AG08395 (cell line): ENCODE measurements at regions not wholly inside any gene's neighbourhood (a gene's known extent, or its start where the extent isn't known, plus 50 kb on each side); places are given as distances from the start of the nearest gene placed in this dataset.
"Not testable (repeated sequence)": the region's sequence is repeated elsewhere in the genome, so short reads cannot be mapped to it uniquely, and the experiment has no call there.

ENCODE experiments used
- DNase-seq: peaks from one replicate; pipeline ENCODE4 v3.0.0; 2012; ENCODE audit warnings: mixed read lengths, low spot score

GRCh38 chr14:65964366-65964765 is 521.8 kb upstream of the CCDC196 start:
- DNase-seq, result no peak

- DNase-seq, result no peak
These were observed 520.0 kb upstream of the CCDC196 start for GRCh38 chr14:65966188-65966587.

GRCh38 chr14:65972346-65972870 is 513.8 kb upstream of the CCDC196 start:
- DNase-seq, result peak; percentile 17

- DNase-seq, result peak; percentile 66
These were observed 513.3 kb upstream of the CCDC196 start for GRCh38 chr14:65972891-65973290.

- no peak for DNase-seq
These were observed 510.3 kb upstream of the CCDC196 start for GRCh38 chr14:65975865-65976264.

- no peak for DNase-seq
These were observed 509.3 kb upstream of the CCDC196 start for GRCh38 chr14:65976761-65977404.

GRCh38 chr14:65981192-65981843 is 504.9 kb upstream of the CCDC196 start:
- no peak for DNase-seq

- DNase-seq, result no peak
These were observed 500.1 kb upstream of the CCDC196 start for GRCh38 chr14:65986041-65986440.

GRCh38 chr14:65989981-65990380 is 496.2 kb upstream of the CCDC196 start:
- no peak for DNase-seq

GRCh38 chr14:65991104-65991503 is 495.1 kb upstream of the CCDC196 start:
- DNase-seq, result no peak

GRCh38 chr14:65991935-65992334 is 494.2 kb upstream of the CCDC196 start:
- not testable (repeated sequence) for DNase-seq

GRCh38 chr14:65993103-65993502 is 493.1 kb upstream of the CCDC196 start:
- DNase-seq, result no peak

- no peak for DNase-seq
These were observed 492.2 kb upstream of the CCDC196 start for GRCh38 chr14:65993996-65994395.

GRCh38 chr14:65997347-65997746 is 488.8 kb upstream of the CCDC196 start:
- no peak for DNase-seq

- no peak for DNase-seq
These were observed 486.3 kb upstream of the CCDC196 start for GRCh38 chr14:65999865-66000264.

GRCh38 chr14:66000766-66001165 is 485.4 kb upstream of the CCDC196 start:
- no peak for DNase-seq

- DNase-seq, result no peak
These were observed 484.8 kb upstream of the CCDC196 start for GRCh38 chr14:66001356-66001755.

- DNase-seq, result no peak
These were observed 483.0 kb upstream of the CCDC196 start for GRCh38 chr14:66003082-66003730.

GRCh38 chr14:66005900-66006434 is 480.2 kb upstream of the CCDC196 start:
- no peak for DNase-seq

GRCh38 chr14:66008631-66009030 is 477.5 kb upstream of the CCDC196 start:
- no peak for DNase-seq

GRCh38 chr14:66009089-66009488 is 477.1 kb upstream of the CCDC196 start:
- DNase-seq, result peak; percentile 91

- no peak for DNase-seq
These were observed 475.5 kb upstream of the CCDC196 start for GRCh38 chr14:66010695-66011094.

- no peak for DNase-seq
These were observed 474.3 kb upstream of the CCDC196 start for GRCh38 chr14:66011855-66012254.
